Upper lobe of left lung (tissue), 4 donors: ENCODE measurements at regions not wholly inside any gene's neighbourhood (a gene's known extent, or its start where the extent isn't known, plus 50 kb on each side); places are given as distances from the start of the nearest gene placed in this dataset.

Experiments used
- EP300 ChIP-seq, 4 donors: sonication (generic); formaldehyde crosslinking; IDR thresholded peaks; one replicate each; pipeline ENCODE4 v1.5.1; 2017; ENCODE audit warnings: antibody characterized with exemption in 4 of 4, control low read depth in 2 of 4
- POLR2A ChIP-seq, 4 donors: fragments of 450-650 bp; IDR thresholded peaks; one replicate each; pipeline ENCODE4 v1.5.1; 2016 to 2017; ENCODE audit warnings: antibody characterized with exemption in 4 of 4, mild to moderate bottlenecking in 2 of 4
- POLR2AphosphoS5 ChIP-seq, 2 donors: sonication (generic); formaldehyde crosslinking; IDR thresholded peaks; one replicate each; pipeline ENCODE4 v1.5.1; 2017; ENCODE audit warnings: antibody characterized with exemption in 2 of 2
- TF ChIP-seq, protein P1 (sequence below), 6 experiments: fragments of 450-650 bp in 4 of 6; fragments of 200-600 bp in 2 of 6; sonication (generic) in 2 of 6; IDR thresholded peaks; one replicate each; pipeline ENCODE4 v1.5.1; 2016 to 2019; ENCODE audit warnings: antibody characterized with exemption in 6 of 6

GRCh38 chr18:23332356-23332755 is 120.7 kb upstream of the RIOK3 start:
- TF ChIP-seq EP300 (IDR thresholded peaks at IDR 0.05) (no peak), POLR2AphosphoS5 (IDR thresholded peaks at IDR 0.05) (no peak), POLR2A (IDR thresholded peaks at IDR 0.05) (no peak)
- TF ChIP-seq, protein P1, sequence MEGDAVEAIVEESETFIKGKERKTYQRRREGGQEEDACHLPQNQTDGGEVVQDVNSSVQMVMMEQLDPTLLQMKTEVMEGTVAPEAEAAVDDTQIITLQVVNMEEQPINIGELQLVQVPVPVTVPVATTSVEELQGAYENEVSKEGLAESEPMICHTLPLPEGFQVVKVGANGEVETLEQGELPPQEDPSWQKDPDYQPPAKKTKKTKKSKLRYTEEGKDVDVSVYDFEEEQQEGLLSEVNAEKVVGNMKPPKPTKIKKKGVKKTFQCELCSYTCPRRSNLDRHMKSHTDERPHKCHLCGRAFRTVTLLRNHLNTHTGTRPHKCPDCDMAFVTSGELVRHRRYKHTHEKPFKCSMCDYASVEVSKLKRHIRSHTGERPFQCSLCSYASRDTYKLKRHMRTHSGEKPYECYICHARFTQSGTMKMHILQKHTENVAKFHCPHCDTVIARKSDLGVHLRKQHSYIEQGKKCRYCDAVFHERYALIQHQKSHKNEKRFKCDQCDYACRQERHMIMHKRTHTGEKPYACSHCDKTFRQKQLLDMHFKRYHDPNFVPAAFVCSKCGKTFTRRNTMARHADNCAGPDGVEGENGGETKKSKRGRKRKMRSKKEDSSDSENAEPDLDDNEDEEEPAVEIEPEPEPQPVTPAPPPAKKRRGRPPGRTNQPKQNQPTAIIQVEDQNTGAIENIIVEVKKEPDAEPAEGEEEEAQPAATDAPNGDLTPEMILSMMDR (IDR thresholded peaks at IDR 0.05) = no peak
